ENCODE measurements at regions not wholly inside any gene's neighbourhood (a gene's known extent, or its start where the extent isn't known, plus 50 kb on each side); places are given as distances from the start of the nearest gene placed in this dataset.

DNA sequence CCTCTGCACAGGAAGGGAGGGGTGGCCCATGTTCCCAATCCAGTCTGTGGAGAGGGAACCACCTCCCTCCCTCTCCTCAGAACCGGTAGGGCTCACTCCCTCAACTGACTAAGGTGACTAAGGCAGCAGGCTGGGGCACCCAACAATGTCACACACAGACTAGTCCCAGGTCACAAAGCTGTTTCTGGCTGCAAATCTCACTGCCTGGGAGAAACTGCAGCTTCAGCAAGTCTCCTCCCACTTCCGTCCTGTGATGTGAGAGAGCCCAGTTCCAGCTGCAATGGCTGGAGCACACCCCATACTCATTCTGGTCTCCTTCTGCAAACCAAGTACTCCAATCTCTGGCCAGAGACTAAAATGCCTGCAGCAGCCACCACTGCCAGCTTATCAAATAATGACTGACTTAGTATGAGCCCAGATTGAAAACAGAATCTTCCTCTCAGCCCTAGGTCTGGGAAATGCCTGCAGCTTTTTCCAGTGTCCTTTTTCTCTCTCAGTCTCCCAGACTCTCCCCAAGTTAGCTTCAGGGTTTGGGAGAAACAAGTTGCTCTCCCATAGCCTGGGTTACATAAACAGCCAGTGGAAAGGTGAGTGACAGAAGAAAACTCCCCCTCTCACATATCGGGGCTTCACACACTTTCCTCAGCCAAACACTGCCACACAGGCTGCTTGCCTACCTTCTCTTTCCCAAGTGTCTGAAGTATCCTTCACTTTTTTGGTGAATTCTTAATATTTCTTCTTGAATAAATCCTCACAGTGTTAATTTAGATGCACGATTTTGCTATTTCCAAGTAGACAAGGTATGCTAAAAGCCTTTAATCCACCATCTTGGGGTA is 247.4 kb upstream of the RASA1 start:
- Histone ChIP-seq H3K4me3 (no peak overlapping the region), H3K9me3 (no peaks in the 10 kb centered on the region), H3K27me3 (no peaks in the 10 kb centered on the region), H3K36me3 (no peaks in the 10 kb centered on the region), H3K4me1 (peaks cover 0 to 12% of the 10 kb centered on the region in 2 donors), H3K27ac (no peak overlapping the region)
- DNase-seq (ENCODE audit: low spot score): no peak
- TF ChIP-seq, protein P1, sequence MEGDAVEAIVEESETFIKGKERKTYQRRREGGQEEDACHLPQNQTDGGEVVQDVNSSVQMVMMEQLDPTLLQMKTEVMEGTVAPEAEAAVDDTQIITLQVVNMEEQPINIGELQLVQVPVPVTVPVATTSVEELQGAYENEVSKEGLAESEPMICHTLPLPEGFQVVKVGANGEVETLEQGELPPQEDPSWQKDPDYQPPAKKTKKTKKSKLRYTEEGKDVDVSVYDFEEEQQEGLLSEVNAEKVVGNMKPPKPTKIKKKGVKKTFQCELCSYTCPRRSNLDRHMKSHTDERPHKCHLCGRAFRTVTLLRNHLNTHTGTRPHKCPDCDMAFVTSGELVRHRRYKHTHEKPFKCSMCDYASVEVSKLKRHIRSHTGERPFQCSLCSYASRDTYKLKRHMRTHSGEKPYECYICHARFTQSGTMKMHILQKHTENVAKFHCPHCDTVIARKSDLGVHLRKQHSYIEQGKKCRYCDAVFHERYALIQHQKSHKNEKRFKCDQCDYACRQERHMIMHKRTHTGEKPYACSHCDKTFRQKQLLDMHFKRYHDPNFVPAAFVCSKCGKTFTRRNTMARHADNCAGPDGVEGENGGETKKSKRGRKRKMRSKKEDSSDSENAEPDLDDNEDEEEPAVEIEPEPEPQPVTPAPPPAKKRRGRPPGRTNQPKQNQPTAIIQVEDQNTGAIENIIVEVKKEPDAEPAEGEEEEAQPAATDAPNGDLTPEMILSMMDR (IDR thresholded peaks at IDR 0.05): no peak

DNA sequence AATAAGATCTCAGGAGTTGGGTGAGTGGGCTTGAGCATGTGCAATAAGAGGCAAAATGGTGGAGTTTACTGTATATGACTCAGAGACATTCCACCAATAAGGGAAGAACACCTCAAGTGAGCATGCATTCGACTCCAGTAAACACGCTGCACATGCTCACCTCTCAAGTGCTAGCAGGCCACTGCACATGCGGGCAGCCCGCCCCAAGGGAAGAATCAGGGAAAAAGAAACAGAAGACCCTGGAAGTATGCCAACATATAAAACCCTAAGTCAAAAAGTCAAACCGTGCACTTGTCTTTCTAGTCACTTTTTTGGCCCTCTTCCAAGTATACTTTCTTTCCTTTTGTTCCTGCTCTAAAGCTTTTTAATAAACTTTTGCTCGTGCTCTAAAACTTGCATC is 245.3 kb upstream of the RASA1 start:
- no peak overlapping the region for H3K4me3 ChIP-seq
- TF ChIP-seq, protein P1 (IDR thresholded peaks at IDR 0.05): no peak
- H3K9me3 ChIP-seq: no peaks in the 10 kb centered on the region
- no peaks in the 10 kb centered on the region for H3K27me3 ChIP-seq
- no peak for DNase-seq (ENCODE audit: low spot score)
- H3K4me1 ChIP-seq: peaks cover 0 to 12% of the 10 kb centered on the region in 2 donors
- no peaks in the 10 kb centered on the region for H3K36me3 ChIP-seq
- no peak overlapping the region for H3K27ac ChIP-seq

DNA sequence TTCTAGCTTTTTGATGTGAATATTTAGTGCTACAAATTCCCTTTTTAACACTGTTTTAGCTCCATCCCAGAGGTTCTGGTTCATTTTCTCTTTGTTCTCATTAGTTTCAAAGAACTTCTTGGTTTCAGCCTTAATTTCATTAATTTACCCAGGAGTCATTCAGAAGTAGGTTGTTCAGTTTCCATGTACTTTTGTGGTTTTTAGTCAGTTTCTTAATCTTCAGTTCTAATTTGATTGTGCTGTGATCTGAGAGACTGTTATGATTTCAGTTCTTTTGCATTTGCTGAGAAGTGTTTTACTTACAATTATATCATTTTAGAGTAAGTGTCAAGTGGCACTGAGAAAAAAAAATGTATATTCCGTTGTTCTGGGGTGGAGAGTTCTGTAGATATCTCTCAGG is 240.1 kb upstream of the RASA1 start:
- H3K4me1 ChIP-seq: no peaks in the 10 kb centered on the region
- TF ChIP-seq, protein P1 (IDR thresholded peaks at IDR 0.05): no peak
- no peaks in the 10 kb centered on the region for H3K27me3 ChIP-seq
- no peak overlapping the region for H3K4me3 ChIP-seq
- no peaks in the 10 kb centered on the region for H3K36me3 ChIP-seq
- no peak for DNase-seq (ENCODE audit: low spot score)
- no peak overlapping the region for H3K27ac ChIP-seq
- no peaks in the 10 kb centered on the region for H3K9me3 ChIP-seq

DNA sequence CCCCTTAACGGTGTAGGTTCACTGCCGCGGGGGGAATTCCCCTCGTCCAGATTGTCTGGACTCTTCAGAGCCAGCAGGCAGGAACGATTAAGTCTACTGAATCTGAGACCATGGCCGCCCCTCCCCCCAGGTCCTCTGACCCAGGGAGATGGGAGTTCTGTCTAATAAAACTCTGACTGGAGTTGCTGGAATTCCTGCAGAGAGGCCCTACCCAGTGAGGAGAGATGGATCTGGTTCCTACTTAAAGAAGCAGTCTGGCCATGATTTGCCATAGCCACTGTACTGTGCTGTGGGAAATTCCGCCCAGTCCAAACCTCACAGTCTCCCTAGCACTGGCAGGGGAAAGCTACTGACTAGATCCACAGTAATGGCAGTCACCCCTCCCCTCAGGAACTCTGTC is 237.7 kb upstream of the RASA1 start:
- Histone ChIP-seq H3K4me3 (no peak overlapping the region), H3K4me1 (no peaks in the 10 kb centered on the region), H3K36me3 (no peaks in the 10 kb centered on the region), H3K27me3 (no peaks in the 10 kb centered on the region), H3K9me3 (no peaks in the 10 kb centered on the region), H3K27ac (no peak overlapping the region)
- no peak for DNase-seq (ENCODE audit: low spot score)
- TF ChIP-seq, protein P1 (IDR thresholded peaks at IDR 0.05): no peak

DNA sequence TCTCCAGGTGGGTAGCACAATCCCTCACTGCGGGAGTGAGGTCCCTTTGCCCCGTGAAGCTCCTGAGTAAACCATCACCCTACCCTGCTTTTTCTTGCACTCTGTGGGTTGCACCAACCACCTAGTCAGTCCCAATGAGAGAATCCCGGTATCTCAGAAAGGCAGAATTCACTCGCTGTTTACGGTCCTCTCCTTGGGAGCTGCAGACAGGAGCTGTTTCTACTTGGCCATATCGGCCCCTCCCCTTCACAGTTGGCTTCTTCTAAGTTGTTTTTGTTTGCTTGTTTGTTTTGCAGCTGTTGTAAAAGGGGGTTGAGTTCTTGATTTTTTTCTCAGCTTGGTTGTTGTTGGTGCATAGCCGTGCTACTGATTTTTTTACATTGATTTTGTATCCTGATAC is 237.0 kb upstream of the RASA1 start:
- no peaks in the 10 kb centered on the region for H3K4me1 ChIP-seq
- no peak overlapping the region for H3K27ac ChIP-seq
- DNase-seq (ENCODE audit: low spot score): no peak
- H3K27me3 ChIP-seq: no peaks in the 10 kb centered on the region
- H3K4me3 ChIP-seq: no peak overlapping the region
- no peaks in the 10 kb centered on the region for H3K36me3 ChIP-seq
- TF ChIP-seq, protein P1 (IDR thresholded peaks at IDR 0.05): no peak
- H3K9me3 ChIP-seq: no peaks in the 10 kb centered on the region

DNA sequence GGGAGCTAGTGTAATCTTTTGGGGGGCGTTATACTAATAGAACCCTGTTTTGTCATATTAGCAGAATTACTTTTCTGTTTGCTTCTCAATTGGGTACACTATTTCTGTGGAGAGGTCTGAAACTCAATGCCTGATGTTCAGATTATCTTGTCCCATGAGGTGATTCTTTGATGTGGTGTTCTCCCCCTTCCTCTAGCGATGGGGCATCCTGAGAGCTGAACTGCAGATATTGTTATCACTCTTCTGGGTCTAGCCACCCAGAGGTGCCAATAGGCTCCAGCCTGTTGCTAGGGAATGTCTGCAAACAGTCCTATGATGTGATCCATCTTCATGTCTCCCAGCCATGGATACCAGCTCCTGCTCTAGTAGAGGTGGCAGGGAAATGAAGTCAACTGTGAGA is 233.1 kb upstream of the RASA1 start:
- Histone ChIP-seq H3K9me3 (no peaks in the 10 kb centered on the region), H3K36me3 (no peaks in the 10 kb centered on the region), H3K4me3 (no peak overlapping the region), H3K4me1 (no peaks in the 10 kb centered on the region), H3K27me3 (no peaks in the 10 kb centered on the region), H3K27ac (no peak overlapping the region)
- TF ChIP-seq, protein P1 (IDR thresholded peaks at IDR 0.05): no peak
- DNase-seq (ENCODE audit: low spot score): no peak
